ENCODE measurements at regions not wholly inside any gene's neighbourhood (a gene's known extent, or its start where the extent isn't known, plus 50 kb on each side); places are given as distances from the start of the nearest gene placed in this dataset.

DNA sequence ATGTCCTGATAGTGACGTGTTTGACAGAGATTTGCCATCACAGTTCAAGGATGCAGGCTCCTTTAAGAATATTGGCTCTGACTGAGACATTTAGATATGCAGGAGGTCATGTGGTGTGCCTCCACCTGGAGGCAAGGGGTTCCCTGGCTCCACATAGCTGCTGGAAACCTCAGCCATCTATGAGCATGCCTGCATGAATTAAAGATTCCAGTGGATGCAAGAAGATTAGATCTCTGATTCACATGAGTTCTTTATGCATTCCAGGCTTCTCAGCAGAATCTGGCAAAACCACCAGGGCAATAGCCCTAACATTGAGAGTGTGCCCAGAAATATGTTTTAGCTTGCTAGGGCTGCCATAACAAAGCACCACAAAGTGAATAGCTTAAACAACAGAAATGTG, 298.5 kb upstream of the AADAT start (continued):
- TF ChIP-seq, protein P1, sequence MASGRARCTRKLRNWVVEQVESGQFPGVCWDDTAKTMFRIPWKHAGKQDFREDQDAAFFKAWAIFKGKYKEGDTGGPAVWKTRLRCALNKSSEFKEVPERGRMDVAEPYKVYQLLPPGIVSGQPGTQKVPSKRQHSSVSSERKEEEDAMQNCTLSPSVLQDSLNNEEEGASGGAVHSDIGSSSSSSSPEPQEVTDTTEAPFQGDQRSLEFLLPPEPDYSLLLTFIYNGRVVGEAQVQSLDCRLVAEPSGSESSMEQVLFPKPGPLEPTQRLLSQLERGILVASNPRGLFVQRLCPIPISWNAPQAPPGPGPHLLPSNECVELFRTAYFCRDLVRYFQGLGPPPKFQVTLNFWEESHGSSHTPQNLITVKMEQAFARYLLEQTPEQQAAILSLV (tag; IDR thresholded peaks at IDR 0.05), result no peak
- TF ChIP-seq ZKSCAN1 (IDR thresholded peaks at IDR 0.05; ENCODE audit: low read depth, low read length) (no peak), NCOR1 (IDR thresholded peaks at IDR 0.05) (no peak), TEAD1 (CRISPR knock-in tag; IDR thresholded peaks at IDR 0.05) (no peak), ZNF384 (IDR thresholded peaks at IDR 0.05; ENCODE audit: low read depth, low read length) (no peak), SNIP1 (IDR thresholded peaks at IDR 0.05; ENCODE audit: low read depth) (no peak), IRF2 (CRISPR knock-in tag; IDR thresholded peaks at IDR 0.05) (no peak), KDM4B (IDR thresholded peaks at IDR 0.05; ENCODE audit: borderline replicate concordance in 2 of 2, low read depth in 1 of 2) (no peak), PHF8 (IDR thresholded peaks at IDR 0.05; ENCODE audit: borderline replicate concordance, low read length) (no peak), KLF6 (CRISPR knock-in tag; IDR thresholded peaks at IDR 0.05; ENCODE audit: borderline replicate concordance) (no peak), ZC3H11A (IDR thresholded peaks at IDR 0.05; ENCODE audit: low read depth, low read length) (no peak), MECOM (CRISPR knock-in tag; IDR thresholded peaks at IDR 0.05) (no peak)
- TF ChIP-seq, protein P2, sequence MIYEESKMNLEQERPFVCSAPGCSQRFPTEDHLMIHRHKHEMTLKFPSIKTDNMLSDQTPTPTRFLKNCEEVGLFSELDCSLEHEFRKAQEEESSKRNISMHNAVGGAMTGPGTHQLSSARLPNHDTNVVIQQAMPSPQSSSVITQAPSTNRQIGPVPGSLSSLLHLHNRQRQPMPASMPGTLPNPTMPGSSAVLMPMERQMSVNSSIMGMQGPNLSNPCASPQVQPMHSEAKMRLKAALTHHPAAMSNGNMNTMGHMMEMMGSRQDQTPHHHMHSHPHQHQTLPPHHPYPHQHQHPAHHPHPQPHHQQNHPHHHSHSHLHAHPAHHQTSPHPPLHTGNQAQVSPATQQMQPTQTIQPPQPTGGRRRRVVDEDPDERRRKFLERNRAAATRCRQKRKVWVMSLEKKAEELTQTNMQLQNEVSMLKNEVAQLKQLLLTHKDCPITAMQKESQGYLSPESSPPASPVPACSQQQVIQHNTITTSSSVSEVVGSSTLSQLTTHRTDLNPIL (CRISPR knock-in tag; IDR thresholded peaks at IDR 0.05), result no peak
- TF ChIP-seq, protein P3, sequence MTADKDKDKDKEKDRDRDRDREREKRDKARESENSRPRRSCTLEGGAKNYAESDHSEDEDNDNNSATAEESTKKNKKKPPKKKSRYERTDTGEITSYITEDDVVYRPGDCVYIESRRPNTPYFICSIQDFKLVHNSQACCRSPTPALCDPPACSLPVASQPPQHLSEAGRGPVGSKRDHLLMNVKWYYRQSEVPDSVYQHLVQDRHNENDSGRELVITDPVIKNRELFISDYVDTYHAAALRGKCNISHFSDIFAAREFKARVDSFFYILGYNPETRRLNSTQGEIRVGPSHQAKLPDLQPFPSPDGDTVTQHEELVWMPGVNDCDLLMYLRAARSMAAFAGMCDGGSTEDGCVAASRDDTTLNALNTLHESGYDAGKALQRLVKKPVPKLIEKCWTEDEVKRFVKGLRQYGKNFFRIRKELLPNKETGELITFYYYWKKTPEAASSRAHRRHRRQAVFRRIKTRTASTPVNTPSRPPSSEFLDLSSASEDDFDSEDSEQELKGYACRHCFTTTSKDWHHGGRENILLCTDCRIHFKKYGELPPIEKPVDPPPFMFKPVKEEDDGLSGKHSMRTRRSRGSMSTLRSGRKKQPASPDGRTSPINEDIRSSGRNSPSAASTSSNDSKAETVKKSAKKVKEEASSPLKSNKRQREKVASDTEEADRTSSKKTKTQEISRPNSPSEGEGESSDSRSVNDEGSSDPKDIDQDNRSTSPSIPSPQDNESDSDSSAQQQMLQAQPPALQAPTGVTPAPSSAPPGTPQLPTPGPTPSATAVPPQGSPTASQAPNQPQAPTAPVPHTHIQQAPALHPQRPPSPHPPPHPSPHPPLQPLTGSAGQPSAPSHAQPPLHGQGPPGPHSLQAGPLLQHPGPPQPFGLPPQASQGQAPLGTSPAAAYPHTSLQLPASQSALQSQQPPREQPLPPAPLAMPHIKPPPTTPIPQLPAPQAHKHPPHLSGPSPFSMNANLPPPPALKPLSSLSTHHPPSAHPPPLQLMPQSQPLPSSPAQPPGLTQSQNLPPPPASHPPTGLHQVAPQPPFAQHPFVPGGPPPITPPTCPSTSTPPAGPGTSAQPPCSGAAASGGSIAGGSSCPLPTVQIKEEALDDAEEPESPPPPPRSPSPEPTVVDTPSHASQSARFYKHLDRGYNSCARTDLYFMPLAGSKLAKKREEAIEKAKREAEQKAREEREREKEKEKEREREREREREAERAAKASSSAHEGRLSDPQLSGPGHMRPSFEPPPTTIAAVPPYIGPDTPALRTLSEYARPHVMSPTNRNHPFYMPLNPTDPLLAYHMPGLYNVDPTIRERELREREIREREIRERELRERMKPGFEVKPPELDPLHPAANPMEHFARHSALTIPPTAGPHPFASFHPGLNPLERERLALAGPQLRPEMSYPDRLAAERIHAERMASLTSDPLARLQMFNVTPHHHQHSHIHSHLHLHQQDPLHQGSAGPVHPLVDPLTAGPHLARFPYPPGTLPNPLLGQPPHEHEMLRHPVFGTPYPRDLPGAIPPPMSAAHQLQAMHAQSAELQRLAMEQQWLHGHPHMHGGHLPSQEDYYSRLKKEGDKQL (CRISPR knock-in tag; IDR thresholded peaks at IDR 0.05; ENCODE audit: borderline replicate concordance), result no peak

All from K562 (cell line).